ENCODE measurements at regions not wholly inside any gene's neighbourhood (a gene's known extent, or its start where the extent isn't known, plus 50 kb on each side); places are given as distances from the start of the nearest gene placed in this dataset.
"Not testable (repeated sequence)": the region's sequence is repeated elsewhere in the genome, so short reads cannot be mapped to it uniquely, and the experiment has no call there.

GRCh38 chr15:20438255-20438654, 103.3 kb downstream of the GOLGA6L6 start:
- TF ChIP-seq, protein P1, sequence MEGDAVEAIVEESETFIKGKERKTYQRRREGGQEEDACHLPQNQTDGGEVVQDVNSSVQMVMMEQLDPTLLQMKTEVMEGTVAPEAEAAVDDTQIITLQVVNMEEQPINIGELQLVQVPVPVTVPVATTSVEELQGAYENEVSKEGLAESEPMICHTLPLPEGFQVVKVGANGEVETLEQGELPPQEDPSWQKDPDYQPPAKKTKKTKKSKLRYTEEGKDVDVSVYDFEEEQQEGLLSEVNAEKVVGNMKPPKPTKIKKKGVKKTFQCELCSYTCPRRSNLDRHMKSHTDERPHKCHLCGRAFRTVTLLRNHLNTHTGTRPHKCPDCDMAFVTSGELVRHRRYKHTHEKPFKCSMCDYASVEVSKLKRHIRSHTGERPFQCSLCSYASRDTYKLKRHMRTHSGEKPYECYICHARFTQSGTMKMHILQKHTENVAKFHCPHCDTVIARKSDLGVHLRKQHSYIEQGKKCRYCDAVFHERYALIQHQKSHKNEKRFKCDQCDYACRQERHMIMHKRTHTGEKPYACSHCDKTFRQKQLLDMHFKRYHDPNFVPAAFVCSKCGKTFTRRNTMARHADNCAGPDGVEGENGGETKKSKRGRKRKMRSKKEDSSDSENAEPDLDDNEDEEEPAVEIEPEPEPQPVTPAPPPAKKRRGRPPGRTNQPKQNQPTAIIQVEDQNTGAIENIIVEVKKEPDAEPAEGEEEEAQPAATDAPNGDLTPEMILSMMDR (IDR thresholded peaks at IDR 0.05 in 8 of 11, conservative IDR thresholded peaks at IDR 0.05 in 3 of 11): not testable (repeated sequence)
- TF ChIP-seq POLR2AphosphoS5, POLR2A (IDR thresholded peaks at IDR 0.05): not testable (repeated sequence)
